ENCODE measurements at regions not wholly inside any gene's neighbourhood (a gene's known extent, or its start where the extent isn't known, plus 50 kb on each side); places are given as distances from the start of the nearest gene placed in this dataset.

DNA sequence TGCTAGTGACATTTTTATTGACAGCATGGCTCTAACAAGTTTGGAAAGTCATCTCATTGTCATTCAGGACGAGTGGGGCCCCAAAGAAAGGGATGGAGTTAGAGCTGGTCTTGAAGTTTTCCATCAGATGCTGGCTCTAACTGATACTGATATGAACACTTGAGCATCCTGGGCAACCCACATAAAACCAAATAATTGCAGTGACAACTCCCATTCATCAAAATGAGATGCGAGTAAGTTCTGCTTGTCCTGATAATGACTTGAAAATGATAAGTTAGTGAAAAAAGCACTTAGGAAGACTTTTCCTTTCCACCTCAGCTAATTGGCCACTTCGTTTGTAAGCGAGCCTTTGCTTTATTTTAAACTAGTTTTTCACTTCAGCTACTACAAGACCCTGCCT, 147.6 kb downstream of the SP3 start:
- TF ChIP-seq, protein P1, sequence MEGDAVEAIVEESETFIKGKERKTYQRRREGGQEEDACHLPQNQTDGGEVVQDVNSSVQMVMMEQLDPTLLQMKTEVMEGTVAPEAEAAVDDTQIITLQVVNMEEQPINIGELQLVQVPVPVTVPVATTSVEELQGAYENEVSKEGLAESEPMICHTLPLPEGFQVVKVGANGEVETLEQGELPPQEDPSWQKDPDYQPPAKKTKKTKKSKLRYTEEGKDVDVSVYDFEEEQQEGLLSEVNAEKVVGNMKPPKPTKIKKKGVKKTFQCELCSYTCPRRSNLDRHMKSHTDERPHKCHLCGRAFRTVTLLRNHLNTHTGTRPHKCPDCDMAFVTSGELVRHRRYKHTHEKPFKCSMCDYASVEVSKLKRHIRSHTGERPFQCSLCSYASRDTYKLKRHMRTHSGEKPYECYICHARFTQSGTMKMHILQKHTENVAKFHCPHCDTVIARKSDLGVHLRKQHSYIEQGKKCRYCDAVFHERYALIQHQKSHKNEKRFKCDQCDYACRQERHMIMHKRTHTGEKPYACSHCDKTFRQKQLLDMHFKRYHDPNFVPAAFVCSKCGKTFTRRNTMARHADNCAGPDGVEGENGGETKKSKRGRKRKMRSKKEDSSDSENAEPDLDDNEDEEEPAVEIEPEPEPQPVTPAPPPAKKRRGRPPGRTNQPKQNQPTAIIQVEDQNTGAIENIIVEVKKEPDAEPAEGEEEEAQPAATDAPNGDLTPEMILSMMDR (IDR thresholded peaks at IDR 0.05) = no peak
- TF ChIP-seq ZFX (IDR thresholded peaks at IDR 0.05; ENCODE audit: borderline replicate concordance) = no peak
- H3K27ac ChIP-seq = no peak overlapping the region

DNA sequence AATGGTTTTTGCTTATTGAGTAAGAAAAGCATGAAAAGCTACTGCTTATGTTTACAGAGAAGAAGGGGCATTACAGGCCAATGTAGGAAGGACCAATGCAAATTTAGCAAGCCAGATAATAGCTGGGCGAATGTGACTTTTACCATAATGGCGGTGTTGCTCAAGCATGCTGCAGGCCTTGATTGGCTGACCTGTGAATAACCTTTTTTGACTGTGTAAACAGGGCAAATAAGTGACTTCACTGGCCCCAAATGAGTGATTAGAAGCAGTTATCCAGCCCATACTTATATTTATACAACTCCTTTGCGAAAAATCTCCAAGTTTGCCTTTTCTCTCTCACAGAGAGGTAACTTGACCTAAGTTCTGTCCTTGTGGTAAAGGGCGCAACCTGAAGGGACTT, 146.9 kb downstream of the SP3 start:
- TF ChIP-seq, protein P1 (IDR thresholded peaks at IDR 0.05) = no peak
- TF ChIP-seq ZFX (IDR thresholded peaks at IDR 0.05; ENCODE audit: borderline replicate concordance) = no peak
- no peak overlapping the region for H3K27ac ChIP-seq

DNA sequence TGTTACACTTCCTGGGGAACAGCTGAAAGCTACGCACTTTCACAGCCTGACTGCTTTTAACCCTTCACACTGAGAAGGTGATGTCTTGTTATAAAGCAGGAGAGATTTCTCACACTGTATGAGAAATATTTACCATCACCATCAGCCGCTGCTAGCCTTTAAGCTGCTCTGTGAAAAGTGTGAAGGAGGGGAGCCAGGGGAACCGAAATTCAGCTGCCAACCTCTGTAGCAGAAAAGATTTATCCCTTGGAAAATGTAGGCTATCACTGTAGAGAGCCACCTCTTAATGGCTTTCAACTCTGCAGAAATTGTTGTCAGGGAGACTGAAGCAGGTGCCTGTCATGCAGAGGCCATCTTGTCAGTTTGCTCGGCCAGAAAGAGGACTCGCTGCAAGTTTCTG, 145.3 kb downstream of the SP3 start:
- no peak for TF ChIP-seq ZFX (IDR thresholded peaks at IDR 0.05; ENCODE audit: borderline replicate concordance)
- TF ChIP-seq, protein P1 (IDR thresholded peaks at IDR 0.05) = no peak
- H3K27ac ChIP-seq = no peak overlapping the region

DNA sequence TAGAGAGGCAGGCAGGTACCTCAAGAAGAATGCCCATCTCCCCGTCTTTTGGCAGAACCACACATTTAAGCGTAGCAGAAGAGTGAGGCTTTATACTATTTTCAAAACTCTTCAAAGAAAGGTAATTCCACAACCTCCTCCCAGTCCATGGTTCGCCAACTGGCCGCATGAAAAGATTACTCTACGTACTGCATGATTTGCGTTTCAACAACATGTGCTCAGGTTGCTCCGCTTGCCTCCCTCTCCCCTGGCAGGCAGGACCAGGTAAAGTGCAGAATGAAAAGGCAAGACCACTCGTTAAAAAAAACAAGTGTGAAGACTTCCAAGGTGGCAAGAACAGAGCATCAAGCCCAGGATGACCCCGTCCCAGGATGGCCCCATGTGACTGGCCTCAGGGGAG, 143.7 kb downstream of the SP3 start:
- no peak for TF ChIP-seq ZFX (IDR thresholded peaks at IDR 0.05; ENCODE audit: borderline replicate concordance)
- TF ChIP-seq, protein P1 (IDR thresholded peaks at IDR 0.05) = no peak
- no peak overlapping the region for H3K27ac ChIP-seq

DNA sequence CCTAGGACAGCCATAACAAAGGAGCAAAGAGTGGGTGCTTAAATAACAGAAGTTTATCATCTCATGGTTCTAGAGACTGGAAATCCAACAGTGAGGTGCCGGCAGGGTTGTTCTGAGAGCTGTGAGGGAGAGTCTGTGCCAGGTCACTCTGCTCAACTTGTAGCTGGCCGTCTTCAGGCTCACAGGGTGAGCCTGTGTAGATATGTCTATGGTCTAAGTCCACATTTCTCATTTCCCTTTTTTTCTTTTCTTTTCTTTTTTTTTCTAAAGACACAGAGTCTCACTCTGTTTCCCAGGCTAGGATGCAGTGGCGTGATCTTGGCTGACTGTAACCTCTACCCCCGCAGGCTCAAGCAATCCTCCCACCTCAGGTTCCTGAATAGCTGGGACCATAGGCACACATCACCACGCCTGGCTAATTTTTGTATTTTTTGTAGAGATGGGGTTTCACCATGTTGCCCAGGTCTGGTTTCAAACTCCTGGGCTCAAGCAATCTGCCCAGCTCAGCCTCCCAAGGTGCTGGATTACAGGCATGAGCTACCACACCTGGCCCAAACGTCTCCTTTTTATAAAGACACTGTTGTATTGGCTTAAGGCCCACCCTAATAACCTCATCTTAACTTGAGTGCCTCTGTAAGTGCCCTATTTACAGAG, 142.2 kb downstream of the SP3 start:
- H3K27ac ChIP-seq = no peak overlapping the region
- TF ChIP-seq, protein P1 (IDR thresholded peaks at IDR 0.05) = no peak
- TF ChIP-seq ZFX (IDR thresholded peaks at IDR 0.05; ENCODE audit: borderline replicate concordance) = no peak

DNA sequence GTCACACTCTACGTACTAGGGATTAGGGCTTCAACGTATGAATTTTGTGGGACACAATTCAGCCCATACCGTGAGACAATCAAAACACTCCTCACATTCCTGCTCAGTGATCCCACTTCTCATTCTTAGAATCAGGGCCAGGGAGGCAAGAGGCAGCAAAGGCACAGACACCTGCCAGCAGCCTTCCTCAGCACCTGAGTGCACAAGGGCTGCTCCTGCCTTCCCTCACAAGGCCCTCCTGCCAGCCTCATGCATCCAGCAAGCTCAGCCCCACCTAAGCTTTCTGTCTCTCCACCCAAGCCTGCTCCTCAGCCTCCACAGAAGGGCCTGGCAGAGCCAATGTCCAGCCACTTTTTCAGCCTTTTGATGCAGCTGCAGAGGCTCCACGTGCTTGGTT, 141.6 kb downstream of the SP3 start:
- H3K27ac ChIP-seq = no peak overlapping the region
- TF ChIP-seq ZFX (IDR thresholded peaks at IDR 0.05; ENCODE audit: borderline replicate concordance) = no peak

DNA sequence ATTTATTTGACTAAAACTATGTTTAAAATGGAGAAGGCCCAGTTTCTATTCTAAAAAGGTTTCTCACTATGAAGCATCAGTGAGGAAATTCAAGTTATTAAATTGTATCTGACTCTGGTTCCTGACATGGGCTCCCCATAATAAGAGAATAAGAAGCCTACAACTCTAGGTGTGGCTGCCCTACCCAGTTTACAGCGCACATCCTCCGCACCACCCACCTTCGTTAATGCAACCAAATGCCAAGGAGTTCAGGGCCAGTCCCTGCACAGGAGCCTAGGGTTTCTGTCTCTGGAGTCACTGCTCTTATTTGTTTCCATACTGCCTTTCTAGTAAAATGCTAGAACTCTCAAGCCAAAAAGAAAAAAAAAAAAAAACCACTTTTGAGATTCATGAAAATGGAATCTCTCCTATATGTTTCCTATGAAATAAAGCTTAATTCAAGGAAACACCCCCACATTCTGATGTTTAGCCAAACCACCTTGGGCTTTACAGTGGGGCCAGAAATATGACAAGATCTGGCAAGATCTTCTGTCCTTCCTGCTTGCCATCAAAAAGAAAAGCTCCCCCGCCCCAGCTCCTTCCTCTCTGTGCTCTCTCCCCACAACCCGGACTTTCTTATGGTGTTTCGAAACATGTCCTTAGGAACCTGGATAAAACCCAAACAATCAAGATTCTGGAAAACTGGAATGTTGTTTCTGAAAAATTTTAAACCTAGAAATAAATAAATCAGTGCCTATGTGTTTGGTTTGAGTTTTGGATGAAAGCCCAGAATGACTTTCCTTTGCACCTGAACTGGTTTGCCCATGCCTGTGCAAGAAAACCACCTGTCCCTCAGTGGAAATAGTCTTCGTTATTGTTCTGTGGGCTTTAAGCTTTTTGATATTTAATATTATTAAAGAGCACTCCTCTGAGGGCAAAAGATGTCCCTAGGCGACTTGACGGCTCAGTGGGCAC, 136.7 kb downstream of the SP3 start:
- TF ChIP-seq, protein P1 (IDR thresholded peaks at IDR 0.05) = no peak
- TF ChIP-seq ZFX (IDR thresholded peaks at IDR 0.05; ENCODE audit: borderline replicate concordance) = no peak
- H3K27ac ChIP-seq = no peak overlapping the region
